Right lobe of liver (tissue), 6 donors: ENCODE measurements at regions not wholly inside any gene's neighbourhood (a gene's known extent, or its start where the extent isn't known, plus 50 kb on each side); places are given as distances from the start of the nearest gene placed in this dataset.

ENCODE experiments used
- ATAC-seq, 4 donors: fragments of 200-7000 bp; cut with Tn5 transposase; one replicate each; pipeline ENCODE4 v1.9.1; 2020; ENCODE audit warnings: mild to moderate bottlenecking in 4 of 4, moderate library complexity in 4 of 4
- DNase-seq, 3 donors: peaks; one replicate each; pipeline ENCODE4 v3.0.0-alpha.2; 2020
- H3K27ac ChIP-seq, 3 donors: fragments of 200-600 bp; one replicate each; pipeline ENCODE4 v1.8.0; 2022
- H3K27me3 ChIP-seq, 2 donors: fragments of 200-600 bp; one replicate each; pipeline ENCODE4 v1.8.0; 2022
- H3K36me3 ChIP-seq, 4 donors: fragments of 200-600 bp; sonication (generic) in 1 of 4; one replicate each; pipeline versions ENCODE4 v1.5.1 to v1.8.0; 2017 to 2022; ENCODE audit warnings: control low read depth in 1 of 4
- H3K4me1 ChIP-seq, 4 donors: fragments of 200-600 bp; sonication (generic) in 1 of 4; one replicate each; pipeline versions ENCODE4 v1.5.1 to v1.8.0; 2017 to 2022; ENCODE audit warnings: control low read depth in 1 of 4
- H3K4me3 ChIP-seq, 3 donors: fragments of 200-600 bp; one replicate each; pipeline ENCODE4 v1.8.0; 2022
- H3K9me3 ChIP-seq, 4 donors: fragments of 200-600 bp; sonication (generic) in 1 of 4; one replicate each; pipeline versions ENCODE4 v1.5.1 to v1.8.0; 2017 to 2022; ENCODE audit warnings: control low read depth in 1 of 4
- CTCF ChIP-seq, 4 donors: fragments of 200-600 bp in 3 of 4; fragments of 450-650 bp in 1 of 4; IDR thresholded peaks; one replicate each; pipeline versions ENCODE4 v1.5.1 to v1.8.0; 2016 to 2022; ENCODE audit warnings: antibody characterized with exemption in 4 of 4, mild to moderate bottlenecking in 2 of 4
- POLR2A ChIP-seq: fragments of 450-650 bp; IDR thresholded peaks from one replicate; pipeline ENCODE4 v1.6.1; 2017; ENCODE audit warnings: antibody characterized with exemption, mild to moderate bottlenecking
- WGBS: methylation state at CpG from one replicate; pipeline ENCODE4 v1.1.6; 2018; ENCODE audit warnings: low coverage, low lambda C conversion rate; ENCODE audit not compliant: insufficient coverage; ENCODE audit errors: missing lambda C conversion rate; 5-methylcytosine and 5-hydroxymethylcytosine counted together
- intact Hi-C, 2 donors: fragments of 100-400 bp; cut with DNase I; formaldehyde crosslinking; loops; one replicate each; pipeline versions ENCODE4 v1.11.2 to v1.14.1; 2022
- donor health status: DM: no; HTN: yes; CAD: no.
- donor health status: DM: no; HTN: no; CAD: no.
- donor health status: DM: no; HTN: no; CAD: no.
- donor health status: DM: no; HTN: yes; CAD: no.
- donor health status: DM: no; HTN: yes; CAD: no.

DNA sequence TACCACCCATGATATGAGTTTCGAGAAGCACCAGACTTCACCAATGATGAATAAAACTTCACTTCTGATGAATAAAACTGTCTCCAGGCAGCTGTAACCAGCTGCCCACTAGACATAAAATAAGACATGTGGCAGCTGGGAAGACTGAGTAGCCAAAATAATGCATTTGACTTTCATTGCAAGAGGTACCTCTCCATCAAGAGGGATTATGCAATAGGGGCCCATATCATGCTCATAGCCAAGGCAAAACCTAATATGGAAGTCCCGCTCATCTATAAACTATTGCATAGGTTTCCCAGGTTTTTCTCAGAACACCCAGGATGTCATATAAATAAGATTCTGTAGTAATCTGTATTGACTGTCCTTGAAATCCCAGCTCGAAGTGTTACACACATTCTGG is 155.5 kb downstream of the SIM1 start:
- Histone ChIP-seq H3K4me3 (no peak overlapping the region), H3K4me1 (no peaks in the 10 kb centered on the region), H3K27me3 (no peaks in the 10 kb centered on the region), H3K36me3 (no peaks in the 10 kb centered on the region), H3K27ac (no peak overlapping the region), H3K9me3 (no peaks in the 10 kb centered on the region)
- no peak for DNase-seq
- WGBS, result 65% methylated on average over 3 of the region's 3 CpGs
- no peak for ATAC-seq
- no peak for TF ChIP-seq CTCF (IDR thresholded peaks at IDR 0.05)
- TF ChIP-seq POLR2A, result no peak
- intact Hi-C loops, result no loop called here

- no peaks in the 10 kb centered on the region for H3K36me3 ChIP-seq
- intact Hi-C loops, result no loop called here
- DNase-seq, result no peak
- H3K4me3 ChIP-seq, result no peak overlapping the region
- no peaks in the 10 kb centered on the region for H3K27me3 ChIP-seq
- no peak overlapping the region for H3K27ac ChIP-seq
- H3K4me1 ChIP-seq, result no peaks in the 10 kb centered on the region
- WGBS, result 89% methylated on average over 1 of the region's 1 CpG
- TF ChIP-seq CTCF (IDR thresholded peaks at IDR 0.05) (no peak), POLR2A (no peak)
- H3K9me3 ChIP-seq, result no peaks in the 10 kb centered on the region
- no peak for ATAC-seq
Observed at GRCh38 chr6:100307561-100307960, 157.2 kb downstream of the SIM1 start.

DNA sequence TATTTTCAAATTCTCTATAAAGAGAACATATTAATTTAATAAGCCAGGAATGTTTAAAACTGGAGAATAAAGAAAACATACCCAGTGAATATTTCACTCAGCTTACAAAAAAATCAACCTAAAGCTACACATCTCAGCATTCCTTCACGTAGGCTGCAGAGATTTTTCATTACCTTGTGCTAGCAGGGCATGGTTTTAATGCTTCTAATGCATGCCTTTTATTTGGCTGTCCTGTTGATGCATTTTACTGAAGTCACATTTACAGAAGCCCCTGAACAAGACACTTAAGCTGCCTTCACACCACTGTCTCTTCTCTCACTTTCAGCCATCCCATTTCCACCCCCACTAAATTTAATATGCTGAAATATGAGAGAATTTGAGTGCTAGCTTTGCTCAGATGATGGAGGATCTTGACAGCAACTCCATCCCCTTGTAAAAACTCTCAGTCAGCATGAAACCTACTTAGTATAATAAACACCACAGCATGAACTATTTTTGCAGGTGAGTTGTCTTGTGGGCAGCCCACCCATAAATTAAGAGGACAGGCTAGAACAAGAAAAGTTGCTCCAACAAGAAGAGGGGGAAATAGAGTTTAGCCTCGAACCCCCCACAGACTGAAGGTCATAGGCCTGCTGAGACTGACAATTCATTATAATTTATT is 159.4 kb downstream of the SIM1 start:
- Histone ChIP-seq H3K4me3 (no peak overlapping the region), H3K9me3 (no peaks in the 10 kb centered on the region), H3K36me3 (no peaks in the 10 kb centered on the region), H3K27me3 (no peaks in the 10 kb centered on the region), H3K27ac (no peak overlapping the region), H3K4me1 (no peaks in the 10 kb centered on the region)
- DNase-seq, result no peak
- no peak for ATAC-seq
- intact Hi-C loops, result no loop called here
- TF ChIP-seq POLR2A (no peak), CTCF (IDR thresholded peaks at IDR 0.05) (no peak)
- 43% methylated on average over 2 of the region's 2 CpGs for WGBS

DNA sequence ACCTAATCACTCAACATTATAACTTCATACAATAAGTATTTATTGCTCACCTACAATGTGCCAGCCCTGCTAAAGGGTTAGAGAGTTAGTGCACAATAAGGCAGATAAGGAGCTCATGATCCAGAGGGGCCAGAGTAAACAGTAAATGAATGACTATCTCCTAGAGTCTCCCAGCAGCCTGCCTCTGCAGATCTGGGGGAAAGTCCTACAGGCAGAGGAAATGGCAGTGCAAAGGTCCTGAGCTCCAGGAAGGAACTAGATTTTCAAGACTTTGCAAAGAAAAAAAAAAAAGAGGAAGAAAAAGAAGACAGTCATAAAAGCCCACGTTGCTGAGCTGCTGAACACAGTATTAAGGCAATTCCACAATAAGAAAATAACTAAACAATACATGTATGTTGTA is 160.1 kb downstream of the SIM1 start:
- H3K4me3 ChIP-seq, result no peak overlapping the region
- H3K4me1 ChIP-seq, result no peaks in the 10 kb centered on the region
- ATAC-seq, result no peak
- 9% methylated on average over 1 of the region's 1 CpG for WGBS
- intact Hi-C loops, result no loop called here
- no peak for DNase-seq
- no peaks in the 10 kb centered on the region for H3K27me3 ChIP-seq
- no peak for TF ChIP-seq POLR2A
- no peak for TF ChIP-seq CTCF (IDR thresholded peaks at IDR 0.05)
- H3K9me3 ChIP-seq, result no peaks in the 10 kb centered on the region
- H3K27ac ChIP-seq, result no peak overlapping the region
- no peaks in the 10 kb centered on the region for H3K36me3 ChIP-seq

DNA sequence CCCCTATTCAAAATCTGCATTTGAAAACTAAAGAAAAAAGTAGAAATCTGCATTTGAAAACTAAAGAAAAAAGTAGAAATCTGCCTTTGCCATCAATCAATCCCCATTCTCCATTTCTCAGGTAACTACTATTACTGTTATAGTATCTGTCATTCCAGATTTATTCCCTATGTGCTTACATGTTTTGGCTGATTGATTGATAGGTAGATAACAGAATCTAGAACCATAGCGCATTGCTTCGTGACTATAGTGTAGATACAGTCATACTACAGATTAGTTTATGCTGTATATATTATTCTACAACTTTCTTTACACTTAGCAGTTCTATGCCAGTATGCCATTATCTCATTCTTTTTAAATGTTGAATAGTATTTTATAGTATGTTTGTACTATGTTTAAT is 163.0 kb downstream of the SIM1 start:
- TF ChIP-seq POLR2A (no peak), CTCF (IDR thresholded peaks at IDR 0.05) (no peak)
- DNase-seq (no peak), ATAC-seq (no peak)
- Histone ChIP-seq H3K36me3 (no peaks in the 10 kb centered on the region), H3K4me3 (no peak overlapping the region), H3K27me3 (no peaks in the 10 kb centered on the region), H3K27ac (no peak overlapping the region), H3K4me1 (no peaks in the 10 kb centered on the region), H3K9me3 (no peaks in the 10 kb centered on the region)
- intact Hi-C loops, result no loop called here
- 93% methylated on average over 2 of the region's 2 CpGs for WGBS
